HUES6 (cell line): ENCODE measurements at regions not wholly inside any gene's neighbourhood (a gene's known extent, or its start where the extent isn't known, plus 50 kb on each side); places are given as distances from the start of the nearest gene placed in this dataset.

Experiments
- H3K27ac ChIP-seq: 2 replicates; pipeline ENCODE4 v1.7.0; 2013; ENCODE audit warnings: low read depth, mild to moderate bottlenecking, low read length, inconsistent platforms
- H3K27me3 ChIP-seq: 2 replicates; pipeline ENCODE4 v1.6.1; 2013; ENCODE audit warnings: low read length; ENCODE audit not compliant: control insufficient read depth, insufficient read depth
- H3K36me3 ChIP-seq: 2 replicates; pipeline ENCODE4 v1.6.1; 2013; ENCODE audit warnings: low read length; ENCODE audit not compliant: control insufficient read depth, insufficient read depth
- H3K4me1 ChIP-seq: 2 replicates; pipeline ENCODE4 v1.6.1; 2013; ENCODE audit warnings: low read length; ENCODE audit not compliant: control insufficient read depth, insufficient read depth
- H3K4me3 ChIP-seq: 2 replicates; pipeline ENCODE4 v1.5.1; 2013; ENCODE audit warnings: low read depth, low read length
- H3K9ac ChIP-seq: one replicate; pipeline ENCODE4 v1.6.1; 2013; ENCODE audit warnings: mild to moderate bottlenecking, low read length
- H3K9me3 ChIP-seq: 2 replicates; pipeline ENCODE4 v1.6.1; 2013; ENCODE audit warnings: low read depth, low read length; ENCODE audit not compliant: control insufficient read depth, insufficient read depth

GRCh38 chr1:221002601-221003000 is 123.4 kb downstream of the HLX start:
- Histone ChIP-seq H3K9ac (no peak overlapping the region), H3K4me3 (no peak overlapping the region), H3K27ac (no peak overlapping the region)

DNA sequence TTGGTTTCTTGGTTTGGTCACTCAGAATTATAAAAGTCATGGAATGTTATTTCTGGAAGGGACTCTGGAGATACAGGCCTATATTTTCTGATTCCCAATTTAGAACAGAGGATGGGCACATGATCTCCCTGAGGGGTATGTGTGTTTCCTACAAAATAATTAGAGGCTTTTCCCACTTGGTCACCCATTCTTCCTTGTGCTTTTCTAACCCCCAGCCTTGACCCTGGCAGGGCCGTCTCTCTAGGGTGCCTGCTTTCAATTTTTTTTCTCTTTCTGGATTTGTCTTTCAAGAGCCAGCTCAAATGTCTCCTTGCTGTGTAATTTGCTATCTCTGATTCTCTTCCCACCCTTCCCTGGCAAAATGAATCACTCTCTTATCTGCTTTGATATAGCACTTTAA is 131.9 kb downstream of the HLX start:
- Histone ChIP-seq H3K36me3 (no peaks in the 10 kb centered on the region), H3K4me1 (no peaks in the 10 kb centered on the region), H3K4me3 (no peak overlapping the region), H3K9me3 (no peaks in the 10 kb centered on the region), H3K27ac (no peak overlapping the region), H3K9ac (no peak overlapping the region), H3K27me3 (no peaks in the 10 kb centered on the region)

More at GRCh38 chr1:221002601-221003000, 123.4 kb downstream of the HLX start:
- Histone ChIP-seq H3K4me1 (no peaks in the 10 kb centered on the region), H3K9me3 (no peaks in the 10 kb centered on the region), H3K36me3 (no peaks in the 10 kb centered on the region), H3K27me3 (no peaks in the 10 kb centered on the region)

- no peaks in the 10 kb centered on the region for H3K9me3 ChIP-seq
- no peak overlapping the region for H3K4me3 ChIP-seq
- no peaks in the 10 kb centered on the region for H3K36me3 ChIP-seq
- H3K27me3 ChIP-seq = no peaks in the 10 kb centered on the region
- H3K4me1 ChIP-seq = no peaks in the 10 kb centered on the region
- H3K27ac ChIP-seq = no peak overlapping the region
- no peak overlapping the region for H3K9ac ChIP-seq
Observed at GRCh38 chr1:221012120-221012519, 132.9 kb downstream of the HLX start.

DNA sequence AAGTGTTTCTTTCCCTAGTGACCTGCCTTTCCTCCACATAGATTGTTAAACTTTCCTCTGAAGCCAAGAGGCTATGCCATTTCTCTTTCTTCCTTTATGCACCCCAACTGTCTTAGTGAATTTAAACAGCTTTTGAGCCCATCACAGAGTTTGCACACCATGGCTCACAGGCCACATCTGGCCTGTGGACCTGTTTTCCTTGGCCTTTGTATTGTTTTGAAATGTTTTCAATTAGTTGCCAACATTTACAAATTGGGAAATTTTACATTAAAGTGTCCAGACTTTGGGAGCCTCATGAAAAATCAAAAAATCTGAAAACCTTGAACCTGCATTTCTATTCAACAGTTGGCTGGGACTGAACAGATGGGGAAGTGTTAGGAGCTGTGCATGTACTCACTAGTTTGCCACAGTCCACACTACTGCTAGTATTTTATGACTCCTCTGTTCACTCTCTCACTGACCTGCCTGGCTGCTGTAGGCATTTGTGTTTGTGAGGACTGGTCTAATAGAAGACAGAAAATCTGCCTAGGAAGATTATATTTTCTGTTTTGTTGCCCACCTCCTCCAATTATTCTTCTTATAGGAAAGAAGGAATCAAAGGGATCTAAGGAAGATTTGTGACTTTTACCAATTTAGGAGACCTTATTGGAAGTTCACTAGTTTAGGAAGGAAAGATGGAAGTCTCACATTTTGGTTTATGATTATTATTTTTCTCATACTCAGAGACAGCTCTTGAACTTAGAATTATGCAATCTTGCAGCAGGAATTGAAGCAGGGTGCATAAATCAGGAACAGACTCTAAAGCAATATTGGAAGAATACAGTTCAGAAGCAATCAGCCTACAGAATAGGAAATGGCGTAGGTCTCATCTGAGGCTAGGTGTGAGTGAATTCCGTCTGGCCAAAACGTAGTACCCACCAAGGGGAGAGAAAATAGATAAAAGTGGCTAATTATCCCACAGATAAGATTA is 134.7 kb downstream of the HLX start:
- no peak overlapping the region for H3K4me3 ChIP-seq
- no peak overlapping the region for H3K27ac ChIP-seq
- no peaks in the 10 kb centered on the region for H3K9me3 ChIP-seq
- no peaks in the 10 kb centered on the region for H3K4me1 ChIP-seq
- H3K27me3 ChIP-seq = no peaks in the 10 kb centered on the region
- no peaks in the 10 kb centered on the region for H3K36me3 ChIP-seq
- H3K9ac ChIP-seq = no peak overlapping the region

- H3K4me1 ChIP-seq = no peaks in the 10 kb centered on the region
- H3K36me3 ChIP-seq = no peaks in the 10 kb centered on the region
- no peak overlapping the region for H3K4me3 ChIP-seq
- H3K9me3 ChIP-seq = no peaks in the 10 kb centered on the region
- no peak overlapping the region for H3K27ac ChIP-seq
- H3K27me3 ChIP-seq = no peaks in the 10 kb centered on the region
- H3K9ac ChIP-seq = no peak overlapping the region
Observed at GRCh38 chr1:221015159-221015790, 136.0 kb downstream of the HLX start.

DNA sequence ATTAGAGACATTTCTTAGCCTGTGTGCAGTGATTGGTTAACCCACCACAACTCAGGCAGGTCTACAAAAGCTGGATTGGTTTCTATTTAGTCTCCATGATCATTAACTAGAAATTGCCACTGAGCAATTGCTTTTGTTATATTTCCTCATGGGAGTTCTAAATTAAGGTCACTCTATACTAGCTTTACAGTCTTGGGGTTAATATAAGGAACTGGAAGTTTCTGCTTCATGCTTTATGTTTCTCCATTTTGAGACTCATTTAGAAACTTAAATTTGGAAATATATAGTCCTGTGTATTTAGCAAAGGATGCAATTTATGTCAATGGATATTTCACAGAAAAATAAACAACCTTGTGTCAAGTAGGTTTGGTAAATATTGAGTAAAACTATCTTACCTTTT is 137.5 kb downstream of the HLX start:
- H3K36me3 ChIP-seq = no peaks in the 10 kb centered on the region
- no peak overlapping the region for H3K4me3 ChIP-seq
- no peaks in the 10 kb centered on the region for H3K9me3 ChIP-seq
- no peak overlapping the region for H3K9ac ChIP-seq
- H3K27me3 ChIP-seq = no peaks in the 10 kb centered on the region
- no peak overlapping the region for H3K27ac ChIP-seq
- no peaks in the 10 kb centered on the region for H3K4me1 ChIP-seq

DNA sequence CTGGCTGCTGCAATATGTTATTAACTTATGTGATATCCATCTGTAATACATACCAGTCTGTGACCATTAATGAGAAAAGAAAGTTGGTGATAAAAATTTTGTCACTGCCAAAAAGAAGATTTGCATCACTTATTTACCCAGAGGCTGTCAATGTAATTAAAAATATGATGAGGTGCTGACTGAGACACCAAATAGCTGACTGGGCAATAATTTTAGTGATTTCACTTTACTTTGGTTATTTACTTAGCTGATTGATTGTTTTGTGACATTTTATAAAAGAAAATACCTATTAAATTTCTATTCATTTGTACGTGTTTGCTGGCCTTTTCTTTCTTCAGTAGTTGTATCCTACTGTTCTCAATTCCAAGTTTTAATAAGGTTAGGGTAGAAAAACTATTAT is 139.2 kb downstream of the HLX start:
- no peaks in the 10 kb centered on the region for H3K4me1 ChIP-seq
- H3K4me3 ChIP-seq = no peak overlapping the region
- H3K27me3 ChIP-seq = no peaks in the 10 kb centered on the region
- H3K9me3 ChIP-seq = no peaks in the 10 kb centered on the region
- no peak overlapping the region for H3K27ac ChIP-seq
- no peaks in the 10 kb centered on the region for H3K36me3 ChIP-seq
- H3K9ac ChIP-seq = no peak overlapping the region

- Histone ChIP-seq H3K4me3 (no peak overlapping the region), H3K4me1 (no peaks in the 10 kb centered on the region), H3K9me3 (no peaks in the 10 kb centered on the region), H3K27ac (no peak overlapping the region), H3K27me3 (no peaks in the 10 kb centered on the region), H3K36me3 (no peaks in the 10 kb centered on the region), H3K9ac (no peak overlapping the region)
Observed at GRCh38 chr1:221022331-221022730, 143.1 kb downstream of the HLX start.

GRCh38 chr1:221023482-221023881 is 144.2 kb downstream of the HLX start:
- no peaks in the 10 kb centered on the region for H3K36me3 ChIP-seq
- H3K27ac ChIP-seq = no peak overlapping the region
- no peak overlapping the region for H3K9ac ChIP-seq
- no peaks in the 10 kb centered on the region for H3K4me1 ChIP-seq
- H3K27me3 ChIP-seq = no peaks in the 10 kb centered on the region
- H3K9me3 ChIP-seq = no peaks in the 10 kb centered on the region
- H3K4me3 ChIP-seq = no peak overlapping the region

DNA sequence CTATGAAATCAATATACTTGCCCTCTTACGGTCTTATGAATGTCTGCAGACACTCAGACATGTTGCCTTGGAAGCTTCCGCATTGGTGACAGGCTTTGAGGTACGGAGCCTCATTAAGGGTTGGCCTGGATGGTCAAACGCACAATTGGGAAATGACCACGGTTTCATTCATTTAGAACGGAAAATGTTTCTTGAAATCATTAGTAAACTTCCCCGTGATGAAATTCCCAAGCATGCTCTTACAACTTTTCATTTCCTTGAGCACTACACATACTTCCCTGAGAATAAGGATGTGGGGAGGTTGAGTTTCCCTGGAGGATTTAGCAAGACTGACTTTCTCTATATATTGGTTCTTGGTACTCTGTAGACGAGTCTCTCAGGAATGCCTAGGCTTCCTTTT is 146.3 kb downstream of the HLX start:
- Histone ChIP-seq H3K36me3 (no peaks in the 10 kb centered on the region), H3K27me3 (no peaks in the 10 kb centered on the region), H3K4me3 (no peak overlapping the region), H3K27ac (no peak overlapping the region), H3K9me3 (no peaks in the 10 kb centered on the region), H3K9ac (no peak overlapping the region), H3K4me1 (no peaks in the 10 kb centered on the region)

DNA sequence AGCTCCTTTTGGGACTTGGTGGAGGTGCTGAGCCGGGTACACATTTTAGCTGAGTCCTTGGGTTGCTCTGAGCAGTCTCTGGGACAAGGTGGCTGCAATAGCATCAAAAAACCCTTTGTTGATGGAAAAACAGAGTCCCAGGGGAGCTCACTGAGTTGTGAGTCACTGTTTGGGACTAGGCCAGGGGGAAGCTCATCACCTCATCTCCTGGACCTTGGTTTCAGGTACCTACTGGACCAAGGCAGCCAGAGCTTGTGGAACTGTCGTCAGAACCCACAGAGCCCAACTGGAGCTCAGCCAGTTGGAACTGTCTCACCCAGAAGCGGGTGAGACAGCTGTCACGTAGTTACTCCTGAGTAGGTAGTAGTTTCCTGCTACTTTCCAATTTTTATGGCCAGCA is 146.7 kb downstream of the HLX start:
- Histone ChIP-seq H3K36me3 (no peaks in the 10 kb centered on the region), H3K9ac (no peak overlapping the region), H3K9me3 (no peaks in the 10 kb centered on the region), H3K4me3 (no peak overlapping the region), H3K4me1 (no peaks in the 10 kb centered on the region), H3K27me3 (no peaks in the 10 kb centered on the region), H3K27ac (no peak overlapping the region)
